Activated B cell treated with CpG ODN at 0.5 μM for 24 hours (primary cell): ENCODE measurements at regions not wholly inside any gene's neighbourhood (a gene's known extent, or its start where the extent isn't known, plus 50 kb on each side); places are given as distances from the start of the nearest gene placed in this dataset.

Experiments used
- ATAC-seq: fragments of 200-7000 bp; cut with Tn5 transposase; one replicate; pipeline ENCODE4 v1.10.0; 2021; ENCODE audit warnings: low read depth, mild to moderate bottlenecking, moderate library complexity
- CTCF ChIA-PET: fragments of 350-600 bp; sonication (Branson Sonifier 250); formaldehyde crosslinking; loops from one replicate; lab custom pipeline; 2021; ENCODE audit warnings: antibody characterized with exemption; lab: Charles Lee
- POLR2A ChIA-PET: fragments of 350-600 bp; sonication (Branson Sonifier 250); formaldehyde crosslinking; loops from one replicate; lab custom pipeline; 2021; ENCODE audit warnings: antibody characterized with exemption; lab: Charles Lee
- DNase-seq: peaks from one replicate; pipeline ENCODE4 v3.0.0; 2022
- H3K27ac Mint-ChIP-seq: one replicate; pipeline ENCODE4 v1.8.0; 2020; ENCODE audit warnings: mixed read lengths
- H3K27me3 Mint-ChIP-seq: one replicate; pipeline ENCODE4 v1.8.0; 2021; ENCODE audit warnings: mixed read lengths
- H3K36me3 Mint-ChIP-seq: one replicate; pipeline ENCODE4 v1.8.0; 2021; ENCODE audit warnings: low read depth, mixed read lengths
- H3K4me1 Mint-ChIP-seq: one replicate; pipeline ENCODE4 v1.8.0; 2021; ENCODE audit warnings: mixed read lengths
- H3K4me3 Mint-ChIP-seq: one replicate; pipeline ENCODE4 v1.8.0; 2020; ENCODE audit warnings: mild to moderate bottlenecking, mixed read lengths
- H3K9me3 Mint-ChIP-seq: one replicate; pipeline ENCODE4 v1.8.0; 2020; ENCODE audit warnings: mixed read lengths
- intact Hi-C: fragments of 100-400 bp; cut with micrococcal nuclease; formaldehyde crosslinking; loops from one replicate; pipeline ENCODE4 v1.15.1; 2024
- TF ChIP-seq, protein P1 (sequence below): fragments of 200-600 bp; IDR thresholded peaks from one replicate; pipeline ENCODE4 v1.8.0; 2022; ENCODE audit warnings: antibody characterized with exemption, mild to moderate bottlenecking

DNA sequence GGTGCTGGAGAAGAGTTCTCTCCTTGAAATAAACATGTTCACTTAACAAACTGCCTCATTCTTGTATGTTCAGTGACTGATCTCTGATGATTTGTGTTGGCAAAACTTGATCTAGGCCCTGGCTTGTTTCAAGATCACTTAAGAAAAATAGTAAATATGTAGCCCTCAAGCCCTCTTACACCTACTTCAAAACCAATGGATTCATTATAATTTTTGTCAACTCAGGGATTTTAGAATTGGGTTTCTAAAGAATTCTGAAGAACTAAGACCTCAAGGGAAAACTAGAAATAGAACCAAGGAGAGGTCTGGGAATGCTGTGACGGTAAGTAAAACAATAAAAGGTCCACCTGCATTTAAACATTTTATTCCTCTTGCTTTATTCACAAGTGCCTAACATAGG, 1731.6 kb upstream of the CELF4 start:
- Mint-ChIP-seq H3K9me3 (no peaks in the 10 kb centered on the region), H3K27ac (no peak overlapping the region), H3K36me3 (no peaks in the 10 kb centered on the region), H3K4me3 (no peak overlapping the region), H3K27me3 (no peaks in the 10 kb centered on the region), H3K4me1 (no peaks in the 10 kb centered on the region)
- TF ChIP-seq, protein P1, sequence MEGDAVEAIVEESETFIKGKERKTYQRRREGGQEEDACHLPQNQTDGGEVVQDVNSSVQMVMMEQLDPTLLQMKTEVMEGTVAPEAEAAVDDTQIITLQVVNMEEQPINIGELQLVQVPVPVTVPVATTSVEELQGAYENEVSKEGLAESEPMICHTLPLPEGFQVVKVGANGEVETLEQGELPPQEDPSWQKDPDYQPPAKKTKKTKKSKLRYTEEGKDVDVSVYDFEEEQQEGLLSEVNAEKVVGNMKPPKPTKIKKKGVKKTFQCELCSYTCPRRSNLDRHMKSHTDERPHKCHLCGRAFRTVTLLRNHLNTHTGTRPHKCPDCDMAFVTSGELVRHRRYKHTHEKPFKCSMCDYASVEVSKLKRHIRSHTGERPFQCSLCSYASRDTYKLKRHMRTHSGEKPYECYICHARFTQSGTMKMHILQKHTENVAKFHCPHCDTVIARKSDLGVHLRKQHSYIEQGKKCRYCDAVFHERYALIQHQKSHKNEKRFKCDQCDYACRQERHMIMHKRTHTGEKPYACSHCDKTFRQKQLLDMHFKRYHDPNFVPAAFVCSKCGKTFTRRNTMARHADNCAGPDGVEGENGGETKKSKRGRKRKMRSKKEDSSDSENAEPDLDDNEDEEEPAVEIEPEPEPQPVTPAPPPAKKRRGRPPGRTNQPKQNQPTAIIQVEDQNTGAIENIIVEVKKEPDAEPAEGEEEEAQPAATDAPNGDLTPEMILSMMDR = no peak
- ATAC-seq = no peak
- CTCF ChIA-PET = no interaction called here
- intact Hi-C loops = no loop called here
- POLR2A ChIA-PET = no interaction called here
- no peak for DNase-seq

DNA sequence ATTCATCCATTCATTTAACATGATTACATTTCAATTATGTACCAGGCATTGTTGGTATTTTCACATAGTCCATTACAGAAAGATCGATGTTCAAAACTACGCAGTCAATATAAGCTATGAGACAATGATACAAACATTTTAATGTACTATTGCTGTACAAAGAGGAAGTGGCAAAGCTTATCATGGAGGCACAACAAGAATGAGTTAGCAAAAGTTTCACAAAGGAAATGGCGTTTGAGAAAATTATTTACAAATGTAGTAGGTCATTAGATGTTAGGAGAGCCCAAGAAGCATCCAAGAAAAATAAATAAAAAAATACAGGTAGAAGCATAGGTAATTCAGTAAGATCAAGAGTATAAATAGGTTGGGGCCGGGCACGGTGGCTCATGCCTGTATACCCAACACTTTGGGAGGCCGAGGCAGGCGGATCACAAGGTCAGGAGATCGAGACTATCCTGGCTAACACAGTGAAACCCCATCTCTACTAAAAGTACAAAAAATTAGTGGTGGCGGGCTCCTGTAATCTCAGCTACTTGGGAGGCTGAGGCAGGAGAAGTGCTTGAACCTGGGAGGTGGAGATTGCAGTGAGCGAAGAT, 1730.8 kb upstream of the CELF4 start:
- H3K4me1 Mint-ChIP-seq = no peaks in the 10 kb centered on the region

DNA sequence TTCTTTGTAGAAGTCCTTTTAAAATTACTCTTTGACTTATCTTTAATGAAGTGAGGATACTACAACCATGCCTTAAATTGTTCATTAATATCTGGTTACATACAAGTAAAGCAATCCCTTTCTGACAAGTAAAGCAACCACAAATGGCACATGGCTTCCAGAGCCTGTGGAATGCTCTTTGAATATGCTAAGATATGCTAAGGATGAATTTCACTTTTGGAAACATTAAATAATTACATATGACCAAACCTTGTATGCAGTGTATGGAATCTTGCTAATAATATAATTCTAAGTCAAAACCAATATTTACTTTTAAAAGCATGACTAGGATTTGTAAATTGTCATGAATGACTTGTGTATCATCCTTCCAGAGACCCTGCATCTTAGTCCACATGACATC, 1711.2 kb upstream of the CELF4 start:
- TF ChIP-seq, protein P1 = no peak
- H3K4me1 Mint-ChIP-seq = no peaks in the 10 kb centered on the region
- no peaks in the 10 kb centered on the region for H3K27me3 Mint-ChIP-seq
- ChIA-PET CTCF (no interaction called here), POLR2A (no interaction called here)
- DNase-seq (no peak), ATAC-seq (no peak)
- no peaks in the 10 kb centered on the region for H3K36me3 Mint-ChIP-seq
- intact Hi-C loops = no loop called here
- H3K9me3 Mint-ChIP-seq = peaks cover 4% of the 10 kb centered on the region
- H3K4me3 Mint-ChIP-seq = no peak overlapping the region
- H3K27ac Mint-ChIP-seq = no peak overlapping the region

More for the DNA sequence above, 1730.8 kb upstream of the CELF4 start:
- no peak for ATAC-seq
- H3K27me3 Mint-ChIP-seq = no peaks in the 10 kb centered on the region
- no peaks in the 10 kb centered on the region for H3K9me3 Mint-ChIP-seq
- TF ChIP-seq, protein P1 = no peak
- no peak overlapping the region for H3K4me3 Mint-ChIP-seq
- no peak overlapping the region for H3K27ac Mint-ChIP-seq
- ChIA-PET POLR2A (no interaction called here), CTCF (no interaction called here)
- no peak for DNase-seq
- no peaks in the 10 kb centered on the region for H3K36me3 Mint-ChIP-seq
- intact Hi-C loops = no loop called here

DNA sequence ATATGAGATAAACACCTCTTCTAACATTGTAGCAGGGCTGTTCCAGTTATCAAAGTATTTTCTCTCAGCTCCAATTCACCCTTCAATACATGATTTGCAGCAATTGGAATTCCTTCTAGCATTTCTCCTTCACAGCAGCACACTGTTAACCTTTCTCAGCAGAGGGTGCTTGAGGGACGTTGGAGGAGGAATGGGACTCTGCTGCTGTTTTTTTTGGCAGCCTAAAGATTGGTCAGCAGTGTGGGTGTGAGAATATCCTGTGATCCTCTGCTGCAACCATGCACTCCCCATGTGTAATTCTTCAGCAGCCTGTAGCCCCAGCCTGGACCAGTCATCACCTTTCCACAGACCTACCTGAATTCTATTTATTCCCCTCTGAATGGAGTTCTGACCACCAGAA, 1708.9 kb upstream of the CELF4 start:
- Mint-ChIP-seq H3K27ac (no peak overlapping the region), H3K4me1 (no peaks in the 10 kb centered on the region), H3K9me3 (no peaks in the 10 kb centered on the region), H3K36me3 (no peaks in the 10 kb centered on the region), H3K4me3 (no peak overlapping the region), H3K27me3 (no peaks in the 10 kb centered on the region)
- intact Hi-C loops = no loop called here
- TF ChIP-seq, protein P1 = no peak
- ChIA-PET CTCF (no interaction called here), POLR2A (no interaction called here)
- ATAC-seq (no peak), DNase-seq (no peak)

DNA sequence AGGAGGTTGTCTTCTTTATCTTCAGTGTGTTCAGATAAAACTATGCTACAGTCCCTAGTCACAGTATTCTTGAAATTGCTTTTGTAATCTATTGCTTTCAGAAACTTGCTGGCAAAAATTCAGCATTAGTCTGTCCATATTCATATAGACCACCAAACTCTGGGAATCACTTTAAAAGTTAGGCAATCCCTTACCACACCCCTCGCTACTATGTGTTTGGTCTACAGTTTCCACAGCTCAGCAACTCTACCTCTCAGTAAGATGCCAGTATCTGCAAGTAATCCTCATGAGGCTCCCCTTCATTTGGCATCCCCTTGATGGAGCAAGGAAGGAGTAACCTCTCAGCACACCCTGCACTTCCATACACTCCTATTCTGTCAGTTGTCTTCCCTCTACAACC, 1706.6 kb upstream of the CELF4 start:
- Mint-ChIP-seq H3K36me3 (no peaks in the 10 kb centered on the region), H3K27ac (no peak overlapping the region), H3K4me1 (no peaks in the 10 kb centered on the region), H3K27me3 (no peaks in the 10 kb centered on the region), H3K9me3 (no peaks in the 10 kb centered on the region), H3K4me3 (no peak overlapping the region)
- CTCF ChIA-PET = no interaction called here
- intact Hi-C loops = no loop called here
- DNase-seq (no peak), ATAC-seq (no peak)
- POLR2A ChIA-PET = no interaction called here
- TF ChIP-seq, protein P1 = no peak
